Adrenal gland (tissue), 5 donors: ENCODE measurements at regions not wholly inside any gene's neighbourhood (a gene's known extent, or its start where the extent isn't known, plus 50 kb on each side); places are given as distances from the start of the nearest gene placed in this dataset.

Experiments used
- POLR2A ChIP-seq, 2 donors: fragments of 450-650 bp; IDR thresholded peaks; one replicate each; pipeline ENCODE4 v1.6.1; 2017; ENCODE audit warnings: antibody characterized with exemption in 2 of 2, mild to moderate bottlenecking in 2 of 2, moderate library complexity in 1 of 2
- TF ChIP-seq, protein P1 (sequence below), 6 experiments: fragments of 450-650 bp in 4 of 6; fragments of 200-600 bp in 2 of 6; sonication (generic) in 1 of 6; IDR thresholded peaks; 1 replicate in 5 of 6; 2 replicates in 1 of 6; pipeline versions ENCODE4 v1.5.1 to v1.8.0; 2016 to 2021; ENCODE audit warnings: antibody characterized with exemption in 6 of 6, mild to moderate bottlenecking in 2 of 6, moderate library complexity in 1 of 6
- donor health status: DM: no; HTN: no; CAD: no.

DNA sequence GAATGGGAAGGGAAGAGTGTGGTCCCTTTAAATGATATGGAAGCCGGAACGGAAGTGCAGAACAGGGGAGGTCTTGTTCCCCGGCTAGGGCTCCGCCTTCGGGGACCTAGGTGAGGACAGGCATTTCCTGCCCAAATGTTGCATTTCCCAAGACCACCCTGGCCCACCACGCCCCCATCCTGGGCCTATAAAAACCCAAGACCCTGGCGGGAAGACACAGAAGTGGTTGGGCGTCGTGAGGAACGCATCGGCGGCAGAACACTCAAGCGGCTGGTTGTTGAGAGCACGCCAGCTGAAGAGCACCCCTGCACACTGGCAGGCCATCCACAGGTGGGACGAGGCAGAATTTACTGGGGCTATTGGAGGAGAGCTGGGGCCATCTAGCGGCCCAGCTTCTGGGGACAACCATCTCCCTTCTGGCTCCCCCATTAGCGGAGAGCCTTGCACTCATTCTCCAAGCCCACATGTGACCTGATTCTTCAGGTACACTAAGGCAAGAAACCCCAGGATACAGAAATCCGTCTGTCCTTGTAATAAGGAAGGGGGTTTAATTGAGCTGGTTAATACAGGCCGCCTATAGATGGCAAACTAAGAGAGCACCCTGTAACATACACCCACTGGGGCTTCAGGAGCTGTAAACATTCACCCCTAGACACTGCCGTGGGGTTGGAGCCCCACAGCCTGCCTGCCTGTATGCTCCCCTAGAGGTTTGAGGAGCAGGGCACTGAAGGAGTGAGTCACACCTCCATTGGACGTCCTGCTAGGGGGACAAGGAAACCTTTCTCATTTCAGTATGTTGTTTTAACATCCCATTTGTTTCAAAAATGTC, 1327.9 kb downstream of the BRINP3 start:
- no peak for TF ChIP-seq POLR2A (IDR thresholded peaks at IDR 0.05)
- TF ChIP-seq, protein P1, sequence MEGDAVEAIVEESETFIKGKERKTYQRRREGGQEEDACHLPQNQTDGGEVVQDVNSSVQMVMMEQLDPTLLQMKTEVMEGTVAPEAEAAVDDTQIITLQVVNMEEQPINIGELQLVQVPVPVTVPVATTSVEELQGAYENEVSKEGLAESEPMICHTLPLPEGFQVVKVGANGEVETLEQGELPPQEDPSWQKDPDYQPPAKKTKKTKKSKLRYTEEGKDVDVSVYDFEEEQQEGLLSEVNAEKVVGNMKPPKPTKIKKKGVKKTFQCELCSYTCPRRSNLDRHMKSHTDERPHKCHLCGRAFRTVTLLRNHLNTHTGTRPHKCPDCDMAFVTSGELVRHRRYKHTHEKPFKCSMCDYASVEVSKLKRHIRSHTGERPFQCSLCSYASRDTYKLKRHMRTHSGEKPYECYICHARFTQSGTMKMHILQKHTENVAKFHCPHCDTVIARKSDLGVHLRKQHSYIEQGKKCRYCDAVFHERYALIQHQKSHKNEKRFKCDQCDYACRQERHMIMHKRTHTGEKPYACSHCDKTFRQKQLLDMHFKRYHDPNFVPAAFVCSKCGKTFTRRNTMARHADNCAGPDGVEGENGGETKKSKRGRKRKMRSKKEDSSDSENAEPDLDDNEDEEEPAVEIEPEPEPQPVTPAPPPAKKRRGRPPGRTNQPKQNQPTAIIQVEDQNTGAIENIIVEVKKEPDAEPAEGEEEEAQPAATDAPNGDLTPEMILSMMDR (IDR thresholded peaks at IDR 0.05) = no peak
